ENCODE measurements at regions not wholly inside any gene's neighbourhood (a gene's known extent, or its start where the extent isn't known, plus 50 kb on each side); places are given as distances from the start of the nearest gene placed in this dataset.
"Not testable (repeated sequence)": the region's sequence is repeated elsewhere in the genome, so short reads cannot be mapped to it uniquely, and the experiment has no call there.

DNA sequence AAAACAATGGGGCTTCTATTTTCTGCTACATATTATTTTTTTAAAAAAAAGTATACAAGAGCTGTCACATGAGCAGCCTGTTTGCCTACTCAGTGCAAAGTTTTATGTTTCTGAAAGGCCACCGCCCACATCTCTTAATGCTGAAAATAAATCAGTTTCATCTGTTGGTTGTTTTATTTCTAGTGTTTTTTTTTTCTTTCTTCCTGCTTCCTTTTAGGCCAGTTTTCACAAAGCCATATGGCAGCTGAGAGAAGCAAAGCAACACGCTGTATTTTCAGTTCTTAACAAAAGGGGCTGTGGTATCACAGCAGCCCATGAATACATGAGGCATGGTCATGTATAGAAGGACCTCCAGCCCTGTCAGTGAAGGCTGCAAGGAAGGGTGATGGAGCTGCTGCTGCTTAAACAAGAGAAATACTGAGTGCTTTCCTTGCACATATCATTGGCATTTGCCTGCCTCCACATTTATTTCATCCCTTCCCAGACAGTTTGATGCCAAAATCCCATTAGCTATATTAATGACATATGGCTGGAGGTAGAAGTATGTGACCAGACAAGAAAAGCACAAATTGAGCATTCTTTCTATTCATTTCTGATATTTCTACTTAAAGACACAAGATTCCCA lies 172.5 kb downstream of the PCDH18 start:
- POLR2A ChIA-PET = no interaction called here
- TF ChIP-seq, protein P1, sequence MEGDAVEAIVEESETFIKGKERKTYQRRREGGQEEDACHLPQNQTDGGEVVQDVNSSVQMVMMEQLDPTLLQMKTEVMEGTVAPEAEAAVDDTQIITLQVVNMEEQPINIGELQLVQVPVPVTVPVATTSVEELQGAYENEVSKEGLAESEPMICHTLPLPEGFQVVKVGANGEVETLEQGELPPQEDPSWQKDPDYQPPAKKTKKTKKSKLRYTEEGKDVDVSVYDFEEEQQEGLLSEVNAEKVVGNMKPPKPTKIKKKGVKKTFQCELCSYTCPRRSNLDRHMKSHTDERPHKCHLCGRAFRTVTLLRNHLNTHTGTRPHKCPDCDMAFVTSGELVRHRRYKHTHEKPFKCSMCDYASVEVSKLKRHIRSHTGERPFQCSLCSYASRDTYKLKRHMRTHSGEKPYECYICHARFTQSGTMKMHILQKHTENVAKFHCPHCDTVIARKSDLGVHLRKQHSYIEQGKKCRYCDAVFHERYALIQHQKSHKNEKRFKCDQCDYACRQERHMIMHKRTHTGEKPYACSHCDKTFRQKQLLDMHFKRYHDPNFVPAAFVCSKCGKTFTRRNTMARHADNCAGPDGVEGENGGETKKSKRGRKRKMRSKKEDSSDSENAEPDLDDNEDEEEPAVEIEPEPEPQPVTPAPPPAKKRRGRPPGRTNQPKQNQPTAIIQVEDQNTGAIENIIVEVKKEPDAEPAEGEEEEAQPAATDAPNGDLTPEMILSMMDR (IDR thresholded peaks at IDR 0.05; ENCODE audit: control extremely low read depth, extremely low read depth, low read depth, missing control alignments) = no peak
- CTCF ChIA-PET = no interaction called here
- no peak for DNase-seq (ENCODE audit: extremely low spot score)

DNA sequence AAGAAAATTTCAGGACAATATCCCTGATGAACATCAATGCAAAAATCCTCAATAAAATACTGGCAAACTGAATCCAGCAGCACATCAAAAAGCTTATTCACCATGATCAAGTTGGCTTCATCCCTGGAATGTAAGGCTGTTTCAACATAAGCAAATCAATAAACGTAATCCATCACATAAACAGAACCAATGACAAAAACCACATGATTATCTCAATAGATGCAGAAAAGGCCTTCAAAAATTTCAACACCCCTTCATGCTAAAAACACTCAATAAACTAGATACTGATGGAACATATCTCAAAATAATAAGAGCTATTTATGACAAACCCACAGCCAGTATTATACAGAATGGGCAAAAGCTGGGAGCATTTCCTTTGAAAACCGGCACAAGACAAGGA lies 177.7 kb downstream of the PCDH18 start:
- CTCF ChIA-PET; DNase-seq (ENCODE audit: extremely low spot score); POLR2A ChIA-PET: not testable (repeated sequence)

DNA sequence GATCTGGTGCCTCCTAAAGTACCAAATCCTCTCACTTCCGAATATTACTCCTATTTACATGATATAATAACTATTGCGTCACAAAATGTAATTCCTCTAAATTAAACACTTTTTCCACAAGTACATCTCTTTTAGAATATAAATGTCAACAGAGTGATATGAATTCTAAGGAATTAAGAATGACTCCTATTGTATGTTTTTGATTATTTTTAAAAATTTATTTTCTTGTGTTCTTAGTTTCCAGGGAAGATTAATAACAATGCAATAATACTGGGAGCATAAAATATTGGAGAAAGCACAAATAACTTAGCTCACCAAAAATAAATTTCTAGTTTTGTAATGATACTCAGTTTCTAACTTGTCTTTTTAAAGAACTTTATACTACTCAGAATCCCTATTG lies 184.9 kb downstream of the PCDH18 start:
- ChIA-PET CTCF (no interaction called here), POLR2A (no interaction called here)
- no peak for DNase-seq (ENCODE audit: extremely low spot score)
- TF ChIP-seq, protein P1 (IDR thresholded peaks at IDR 0.05; ENCODE audit: control extremely low read depth, extremely low read depth, low read depth, missing control alignments) = no peak

DNA sequence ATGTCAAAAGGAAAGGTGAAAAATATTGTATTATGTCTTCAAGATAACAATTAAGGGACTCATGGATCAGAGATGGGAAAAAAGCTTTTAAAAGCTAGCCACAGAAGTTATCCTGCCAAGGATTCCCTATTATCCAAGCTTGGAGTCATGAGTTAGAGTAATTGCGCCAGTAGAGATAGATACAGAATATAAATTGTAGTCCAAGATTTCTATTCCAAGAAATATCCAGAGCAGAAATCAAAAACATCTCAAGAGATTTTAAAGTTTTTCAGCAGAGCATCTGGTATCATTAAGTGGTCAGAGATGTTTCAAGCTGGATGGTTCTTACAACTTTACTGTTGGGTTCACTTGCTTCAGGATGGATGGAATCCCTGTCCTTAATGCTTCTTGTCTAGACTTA lies 186.7 kb downstream of the PCDH18 start:
- TF ChIP-seq, protein P1 (IDR thresholded peaks at IDR 0.05; ENCODE audit: control extremely low read depth, extremely low read depth, low read depth, missing control alignments) = no peak
- DNase-seq (ENCODE audit: extremely low spot score) = no peak
- POLR2A ChIA-PET = no interaction called here
- CTCF ChIA-PET = no interaction called here

DNA sequence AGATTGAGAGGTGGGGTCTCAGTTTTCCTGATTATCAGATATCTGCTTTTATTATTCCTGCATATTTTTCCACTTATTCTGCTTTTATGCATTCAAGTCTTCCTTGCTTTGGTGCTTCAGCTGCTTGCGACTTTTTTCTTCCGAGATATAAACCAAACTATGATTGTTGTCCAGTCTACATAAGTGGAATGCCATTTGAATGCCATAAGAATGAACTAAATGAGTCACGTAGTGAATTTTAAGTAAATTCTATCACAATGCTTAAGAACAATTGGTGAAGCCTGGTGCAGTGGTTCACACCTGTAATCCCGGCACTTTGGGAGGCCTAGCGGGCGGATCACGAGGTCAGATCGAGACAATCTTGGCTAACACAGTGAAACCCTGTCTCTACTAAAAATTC lies 189.1 kb downstream of the PCDH18 start:
- TF ChIP-seq, protein P1 (IDR thresholded peaks at IDR 0.05; ENCODE audit: control extremely low read depth, extremely low read depth, low read depth, missing control alignments) = no peak
- DNase-seq (ENCODE audit: extremely low spot score) = no peak
- ChIA-PET POLR2A (no interaction called here), CTCF (interaction anchor here (0.9 to 1.4 kb wide), 2 partner anchors 15 kb away, joined by 3 to 4 read pairs; no protein-coding TSS in a partner anchor)

DNA sequence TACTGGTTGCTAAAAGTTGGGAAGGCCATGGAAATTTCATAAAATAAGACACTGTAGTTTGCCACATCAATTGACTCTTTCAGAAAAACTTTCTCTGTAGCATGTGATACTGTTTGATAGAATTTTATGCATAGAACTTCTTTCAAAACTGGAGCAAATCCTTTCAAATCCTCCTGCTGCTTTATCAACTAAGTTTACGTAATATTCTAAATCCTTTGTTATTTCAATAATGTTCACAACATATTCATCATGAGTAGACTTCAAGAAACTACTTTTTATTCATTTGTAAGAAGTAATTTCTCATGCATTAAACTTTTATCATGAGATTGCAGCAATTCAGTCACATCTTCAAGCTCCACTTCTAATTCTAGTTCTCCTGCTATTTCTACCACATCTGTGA lies 199.3 kb downstream of the PCDH18 start:
- TF ChIP-seq, protein P1 (IDR thresholded peaks at IDR 0.05; ENCODE audit: control extremely low read depth, extremely low read depth, low read depth, missing control alignments) = no peak
- CTCF ChIA-PET = no interaction called here
- DNase-seq (ENCODE audit: extremely low spot score) = no peak
- POLR2A ChIA-PET = no interaction called here

DNA sequence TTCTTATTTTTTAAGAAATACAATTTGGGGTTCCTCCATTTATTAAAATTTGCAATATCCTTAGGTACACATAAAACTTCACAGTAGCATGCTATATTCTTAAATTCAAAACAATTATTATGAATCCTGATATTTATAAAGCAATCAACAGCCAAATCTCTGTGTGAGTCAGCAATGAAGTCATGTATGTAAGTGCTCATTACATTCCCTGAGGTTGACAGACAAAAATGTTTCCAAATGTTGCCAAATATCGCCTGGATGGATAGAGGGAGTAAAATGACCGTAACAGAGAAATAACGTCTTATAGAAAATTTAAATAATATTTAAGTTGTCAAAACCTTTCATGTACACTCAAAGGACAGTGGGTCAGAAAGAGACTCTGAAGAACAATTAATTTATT lies 220.0 kb downstream of the PCDH18 start:
- DNase-seq (ENCODE audit: extremely low spot score) = no peak
- TF ChIP-seq, protein P1 (IDR thresholded peaks at IDR 0.05; ENCODE audit: control extremely low read depth, extremely low read depth, low read depth, missing control alignments) = no peak
- ChIA-PET POLR2A (no interaction called here), CTCF (no interaction called here)

Measured in GM10248 (cell line).